SK-N-SH (cell line): ENCODE measurements at regions not wholly inside any gene's neighbourhood (a gene's known extent, or its start where the extent isn't known, plus 50 kb on each side); places are given as distances from the start of the nearest gene placed in this dataset.

Source experiments
- CTCF ChIP-seq: fragments of 200-600 bp; sonication (generic); IDR thresholded peaks from 2 replicates; pipeline ENCODE4 v1.6.1; 2017; ENCODE audit warnings: antibody characterized with exemption, mild to moderate bottlenecking, moderate library complexity
- SIN3A ChIP-seq: IDR thresholded peaks from 2 replicates; pipeline ENCODE4 v1.6.1; 2012; ENCODE audit warnings: low read depth, mild to moderate bottlenecking, low read length, moderate library complexity, borderline replicate concordance
- TF ChIP-seq, protein P1 (sequence below): IDR thresholded peaks from 2 replicates; pipeline ENCODE4 v1.4.0; 2012; ENCODE audit warnings: low read depth

DNA sequence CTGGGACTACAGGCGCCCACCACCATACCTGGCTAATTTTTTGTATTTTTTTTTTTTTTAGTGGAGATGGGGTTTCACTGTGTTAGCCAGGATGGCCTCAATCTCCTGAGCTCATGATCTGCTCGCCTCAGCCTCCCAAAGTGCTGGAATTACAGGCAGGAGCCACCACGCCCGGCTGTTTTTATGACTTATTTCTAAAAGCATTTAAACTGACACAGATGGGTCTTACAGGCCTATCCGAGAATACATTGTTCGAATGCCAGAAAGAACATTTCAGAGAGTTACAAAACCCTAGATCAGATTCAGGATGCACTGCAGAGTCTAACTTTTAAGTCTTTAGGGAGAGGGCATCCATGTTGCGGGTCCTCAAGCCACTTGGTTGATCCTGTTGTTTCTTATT lies 234.7 kb upstream of the MAF start:
- TF ChIP-seq, protein P1, sequence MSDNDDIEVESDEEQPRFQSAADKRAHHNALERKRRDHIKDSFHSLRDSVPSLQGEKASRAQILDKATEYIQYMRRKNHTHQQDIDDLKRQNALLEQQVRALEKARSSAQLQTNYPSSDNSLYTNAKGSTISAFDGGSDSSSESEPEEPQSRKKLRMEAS, result no peak
- TF ChIP-seq CTCF (no peak), SIN3A (no peak)
